HG03342 (cell line): ENCODE measurements at regions not wholly inside any gene's neighbourhood (a gene's known extent, or its start where the extent isn't known, plus 50 kb on each side); places are given as distances from the start of the nearest gene placed in this dataset.

ENCODE experiments used
- ATAC-seq: cut with Tn5 transposase; IDR thresholded peaks from one replicate; pipeline ENCODE4 v1.9.1; 2021; ENCODE audit warnings: mild to moderate bottlenecking, moderate library complexity; ENCODE audit not compliant: unreplicated experiment

DNA sequence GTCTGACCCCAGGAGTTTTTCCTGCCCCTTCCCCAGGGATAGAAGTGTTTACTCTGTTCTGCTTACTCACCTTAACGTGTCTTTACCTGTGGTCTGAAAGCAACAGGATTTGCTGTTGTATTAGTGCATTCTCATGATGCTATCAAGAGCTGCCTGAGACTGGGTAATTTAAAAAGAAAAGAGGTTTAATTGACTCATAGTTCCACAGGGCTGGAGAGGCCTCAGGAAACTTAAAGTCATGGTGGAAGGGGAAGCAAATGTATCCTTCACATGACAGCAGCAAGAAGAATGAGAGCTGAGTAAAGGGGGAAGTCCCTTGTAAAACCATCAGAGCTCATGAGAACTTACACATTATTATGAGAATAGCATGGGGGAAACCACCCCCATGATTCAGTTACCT is 240.4 kb downstream of the SNAPC1 start:
- ATAC-seq = no peak

DNA sequence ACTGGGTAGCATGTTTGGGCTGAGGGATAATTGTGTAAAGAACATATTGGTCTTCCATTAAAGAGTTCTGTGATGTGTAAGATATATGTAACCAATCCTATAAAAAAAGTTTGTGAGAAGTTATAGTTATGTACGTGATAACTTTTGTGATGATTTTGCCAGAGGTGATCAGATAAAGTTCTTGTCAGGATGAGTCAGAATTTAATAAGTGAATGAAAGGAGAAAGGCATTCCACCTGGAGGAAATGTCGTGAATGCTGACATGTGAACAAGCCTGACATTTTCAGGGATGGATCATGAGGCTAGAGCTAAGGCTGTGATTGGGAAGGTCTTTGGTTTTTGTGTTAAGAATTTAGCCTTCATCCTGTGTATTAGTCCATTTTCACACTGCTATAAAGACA is 241.5 kb downstream of the SNAPC1 start:
- no peak for ATAC-seq

DNA sequence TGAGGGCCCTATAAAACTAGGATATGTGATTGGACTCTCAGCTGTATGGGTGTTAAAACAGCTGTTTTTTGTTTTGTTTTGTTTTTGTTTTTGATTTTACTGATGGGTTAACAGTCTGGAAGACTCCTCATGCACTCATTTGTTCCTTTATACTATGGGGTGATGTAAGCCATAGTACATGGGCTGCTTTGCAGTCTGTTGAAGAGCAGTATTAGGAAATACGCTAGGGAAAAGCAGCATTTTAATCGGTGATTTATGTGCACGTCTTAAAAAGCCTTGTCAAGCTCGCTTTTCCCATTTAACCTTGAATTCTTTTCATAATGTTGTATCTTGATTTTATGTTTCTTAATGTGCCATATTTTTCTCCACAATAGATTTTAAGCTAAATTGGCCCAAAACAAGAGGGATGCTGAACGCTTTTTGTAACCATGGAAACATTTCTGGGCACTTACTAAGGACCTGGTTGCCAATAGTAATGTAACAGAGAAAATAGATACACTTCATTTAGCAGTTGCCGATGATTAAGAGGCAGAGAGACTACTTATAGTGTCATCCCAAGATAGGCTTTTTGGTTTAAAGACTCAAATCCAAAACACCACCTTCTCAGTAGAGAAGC is 244.0 kb downstream of the SNAPC1 start:
- no peak for ATAC-seq

- no peak for ATAC-seq
Measured at GRCh38 chr14:62015243-62015642, 253.0 kb downstream of the SNAPC1 start.

DNA sequence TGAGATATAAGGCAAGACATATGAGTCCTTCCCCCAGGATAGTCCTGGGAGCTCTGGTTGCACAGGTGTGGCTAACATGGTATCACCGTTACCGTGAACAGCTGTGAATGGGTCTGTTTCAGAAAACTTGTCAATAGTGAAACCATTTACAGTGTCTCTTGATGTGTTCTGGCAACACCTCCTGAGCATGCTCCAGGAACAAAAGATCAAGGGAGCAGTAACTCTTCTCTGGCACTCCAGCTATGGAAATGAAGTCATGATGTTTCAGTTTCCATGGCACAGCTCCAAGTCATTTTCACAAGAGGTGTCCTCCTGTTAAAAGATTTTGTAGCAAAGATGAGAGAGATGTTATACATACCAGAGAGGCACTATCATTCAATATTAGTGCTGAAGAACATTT is 253.7 kb downstream of the SNAPC1 start:
- ATAC-seq = no peak

DNA sequence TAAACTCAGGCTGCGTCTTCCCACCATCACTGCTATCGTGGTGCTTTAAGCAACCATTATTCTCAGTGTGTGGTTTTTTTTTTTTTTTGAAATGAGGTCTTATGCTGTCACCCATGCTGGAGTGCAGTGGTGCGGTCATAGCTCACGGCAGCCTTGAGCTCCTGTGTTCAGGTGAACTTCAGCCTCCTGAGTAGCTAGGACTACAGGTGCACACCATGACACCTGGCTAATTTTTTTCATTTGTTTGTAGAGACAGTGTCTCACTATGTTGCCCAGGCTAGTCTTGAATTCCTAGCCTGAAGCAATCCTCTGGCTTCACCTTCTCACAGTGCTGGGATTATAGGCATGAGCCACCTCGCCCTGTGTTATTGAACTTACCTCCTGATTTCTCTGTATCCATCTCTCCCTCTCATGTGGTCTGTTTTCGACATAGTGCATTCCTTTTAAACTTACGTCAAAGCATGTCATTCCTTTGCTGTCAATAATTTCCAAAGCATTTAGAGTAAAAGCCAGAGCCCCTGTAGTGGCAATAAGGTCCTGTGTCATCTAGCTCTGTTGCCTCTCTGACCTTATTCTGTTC is 255.5 kb downstream of the SNAPC1 start:
- ATAC-seq = no peak

DNA sequence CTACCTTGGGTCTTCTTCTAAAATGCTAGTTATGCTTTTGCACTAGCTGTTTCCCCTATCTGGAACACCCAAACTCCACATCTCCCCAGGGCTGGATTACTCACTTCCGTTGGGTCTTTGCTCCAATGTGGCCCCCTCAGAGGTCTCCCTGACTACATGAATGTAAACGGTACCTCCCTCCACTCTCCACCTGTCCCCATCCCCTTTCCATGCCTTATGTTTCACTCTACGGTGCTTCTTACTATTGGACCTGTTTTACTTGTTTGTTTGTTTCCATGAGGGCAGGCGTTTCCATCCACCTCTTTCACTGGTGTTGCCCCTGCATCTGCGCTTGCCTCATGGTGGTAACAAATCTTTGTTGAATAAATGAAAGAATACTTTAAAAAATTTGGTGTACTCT is 256.4 kb downstream of the SNAPC1 start:
- ATAC-seq = no peak

DNA sequence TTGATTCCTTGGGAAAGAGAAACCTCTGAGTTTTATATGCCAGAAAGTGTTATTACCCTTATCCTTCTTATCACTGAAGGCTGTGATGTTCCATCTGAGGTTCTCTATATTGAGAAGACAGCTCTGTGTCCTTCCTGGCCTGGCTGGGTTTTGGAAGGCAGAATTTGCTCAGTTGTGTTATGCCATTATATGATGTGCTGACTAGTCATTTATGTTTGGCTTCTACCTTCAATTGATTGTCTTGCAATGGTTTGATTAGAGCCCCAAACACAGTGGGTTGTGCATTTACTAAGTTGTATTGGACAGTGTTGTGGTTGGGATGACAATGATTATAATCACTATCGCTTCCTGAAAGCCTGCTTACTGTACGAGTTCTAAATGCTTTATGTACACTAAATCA is 265.7 kb downstream of the SNAPC1 start:
- ATAC-seq = no peak

DNA sequence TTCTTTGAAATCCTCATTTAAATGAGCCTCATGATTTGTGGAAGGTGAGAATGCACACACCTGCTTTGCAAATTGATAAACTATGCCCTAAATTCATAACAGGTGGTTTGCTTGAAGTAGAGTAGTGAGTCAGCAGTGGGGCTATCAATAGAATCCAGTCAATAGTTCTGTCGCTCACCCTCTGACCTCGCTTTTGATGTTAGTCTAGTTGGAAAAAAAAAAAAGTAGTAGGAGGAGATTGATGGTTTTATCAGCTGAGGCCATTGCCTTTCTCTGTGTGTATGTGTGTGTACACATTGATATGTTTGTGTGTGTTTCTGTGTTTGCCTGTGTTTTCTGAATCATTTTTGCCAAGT is 267.3 kb downstream of the SNAPC1 start:
- ATAC-seq = peak; percentile 65

GRCh38 chr14:62030387-62030786 is 268.2 kb downstream of the SNAPC1 start:
- no peak for ATAC-seq

- ATAC-seq = no peak
Measured at GRCh38 chr14:62031504-62031903, 269.3 kb downstream of the SNAPC1 start.

- ATAC-seq = no peak
Measured at GRCh38 chr14:62053188-62053587, 291.0 kb downstream of the SNAPC1 start.

- no peak for ATAC-seq
Measured at GRCh38 chr14:62056789-62057188, 294.6 kb downstream of the SNAPC1 start.

GRCh38 chr14:62062645-62063044 is 300.4 kb downstream of the SNAPC1 start:
- no peak for ATAC-seq

- ATAC-seq = no peak
Measured at GRCh38 chr14:62064751-62065323, 302.6 kb downstream of the SNAPC1 start.

DNA sequence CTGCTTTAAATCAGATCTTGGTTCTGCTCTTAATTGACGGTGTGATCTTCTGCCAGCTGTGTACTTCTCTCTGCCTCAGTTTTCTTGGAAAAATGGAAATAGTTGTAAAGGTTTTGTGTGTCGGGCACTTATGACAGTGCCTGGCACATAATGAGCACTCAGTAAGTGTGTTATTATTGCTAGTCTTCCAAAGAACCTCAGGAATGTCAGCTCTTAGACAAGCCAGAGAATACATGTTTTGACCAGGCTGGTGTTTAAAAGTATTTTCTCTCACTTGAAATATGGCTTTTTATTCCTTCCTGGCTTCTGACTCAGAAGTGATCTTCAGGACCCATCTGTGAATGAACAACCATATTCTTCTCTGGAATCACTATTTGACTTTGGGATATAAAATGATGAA is 304.1 kb downstream of the SNAPC1 start:
- no peak for ATAC-seq

DNA sequence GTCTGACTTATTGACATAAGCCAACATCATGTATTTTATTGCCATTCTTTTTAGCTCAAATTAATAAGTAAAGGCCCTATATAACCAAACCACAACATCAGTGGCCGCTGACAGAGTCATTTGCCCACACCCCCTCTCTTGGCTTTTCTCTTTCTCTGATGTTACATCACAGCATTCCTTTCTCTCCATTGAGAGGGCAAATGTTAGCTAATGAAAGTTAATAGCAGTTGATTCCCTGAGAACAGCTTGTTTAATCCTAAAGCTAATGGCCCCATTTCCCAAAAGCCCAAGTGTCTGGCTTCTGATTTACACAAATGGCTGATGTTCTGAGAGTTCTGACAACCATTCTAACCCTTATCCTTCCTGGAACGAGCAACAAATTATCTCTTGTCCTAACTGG is 308.8 kb downstream of the SNAPC1 start:
- ATAC-seq = no peak

DNA sequence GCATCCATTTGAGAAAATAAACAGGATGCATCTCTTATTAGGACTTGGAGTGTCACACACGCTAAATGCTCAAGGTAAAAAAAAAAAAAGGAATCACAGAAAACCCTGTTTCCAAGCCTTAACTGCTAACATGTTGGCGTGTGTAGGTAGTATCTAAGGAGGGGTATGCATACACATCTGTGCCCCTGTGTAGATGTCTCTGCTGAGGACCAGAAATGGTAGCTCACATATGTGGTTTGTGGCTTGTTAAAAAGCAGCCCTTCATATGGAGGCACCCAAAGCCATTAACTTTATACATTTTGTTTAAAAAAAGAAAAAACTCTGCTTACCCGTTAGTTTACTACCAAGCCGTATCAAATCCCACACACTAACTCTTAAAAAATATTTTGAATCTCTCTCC is 314.1 kb downstream of the SNAPC1 start:
- no peak for ATAC-seq

DNA sequence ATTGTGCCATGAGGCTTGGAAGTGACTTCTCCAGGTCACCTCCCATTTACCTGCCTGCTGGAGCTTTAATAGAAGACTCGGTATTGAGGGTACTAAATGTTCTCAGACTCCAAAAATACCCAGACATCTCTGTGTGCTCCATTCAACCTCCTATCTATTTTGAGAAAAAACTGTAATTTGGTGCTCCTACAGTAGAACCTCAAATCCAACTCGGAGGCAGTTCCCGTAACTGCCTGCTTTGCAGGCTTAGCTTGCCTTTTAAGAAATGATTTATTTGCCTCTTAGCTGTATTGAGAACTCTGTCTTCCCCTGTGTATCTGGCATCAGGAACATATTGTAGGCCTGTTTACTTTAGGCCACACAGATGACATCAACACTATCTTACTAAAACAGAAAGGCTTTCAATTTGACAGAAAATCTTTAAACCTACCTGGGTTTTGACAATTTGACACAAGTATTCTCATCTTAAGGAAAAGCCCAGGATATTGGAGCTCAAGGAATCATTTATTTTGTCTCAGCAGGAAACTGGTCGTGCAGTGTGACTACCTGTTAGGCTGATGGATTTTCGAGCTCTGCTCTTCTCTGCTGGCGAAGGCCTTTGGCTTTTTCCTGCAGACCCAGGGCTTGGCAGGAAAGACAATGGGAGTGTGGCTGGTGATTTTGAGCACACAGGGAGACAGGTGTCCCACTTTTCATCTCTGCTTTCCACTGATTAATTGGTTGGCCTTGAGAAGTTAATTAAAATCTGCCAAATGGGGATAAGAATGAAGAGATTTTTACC is 314.8 kb downstream of the SNAPC1 start:
- no peak for ATAC-seq

DNA sequence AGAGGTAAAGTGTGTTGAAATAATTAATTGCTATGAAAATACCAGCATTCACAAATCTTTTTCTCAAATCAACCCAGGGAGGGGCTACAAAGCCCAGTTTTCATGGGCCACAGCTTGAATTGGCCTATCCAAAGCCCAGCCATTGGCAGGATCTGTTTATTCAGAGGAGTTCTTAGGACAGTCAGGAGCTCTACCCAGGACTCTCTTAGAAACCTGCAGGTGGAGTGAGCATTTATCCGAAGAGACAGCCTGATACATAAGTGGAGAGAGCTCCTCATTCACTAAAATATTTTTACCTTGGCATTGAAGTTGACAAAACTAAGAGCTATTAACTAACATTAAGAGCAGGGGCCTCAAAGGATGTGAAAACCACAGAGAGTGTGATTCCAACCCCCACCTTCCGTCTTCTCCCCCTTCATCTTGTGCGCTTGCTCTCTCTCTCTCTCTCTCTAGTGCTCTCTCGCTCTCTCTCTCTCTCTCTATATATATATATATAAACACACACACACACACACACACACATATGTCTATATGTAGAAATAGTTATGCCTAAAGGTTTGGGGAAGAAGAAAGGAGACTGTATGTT is 315.5 kb downstream of the SNAPC1 start:
- no peak for ATAC-seq

- ATAC-seq = peak; percentile 47
Measured at GRCh38 chr14:62079038-62079437, 316.8 kb downstream of the SNAPC1 start.
